SK-N-SH (cell line): ENCODE measurements at regions not wholly inside any gene's neighbourhood (a gene's known extent, or its start where the extent isn't known, plus 50 kb on each side); places are given as distances from the start of the nearest gene placed in this dataset.

Experiments used
- CTCF ChIA-PET: fragments of 300-600, 350-600 bp; formaldehyde crosslinking; extraction: SDS; loops from one replicate; lab custom pipeline; 2021; lab: Yijun Ruan, JAX
- POLR2A ChIA-PET: fragments of 350-600 bp; sonication (Branson Sonifier 250); formaldehyde crosslinking; extraction: SDS; loops from one replicate; lab custom pipeline; 2020; ENCODE audit warnings: antibody characterized with exemption, inconsistent platforms; lab: Yijun Ruan, JAX
- DNase-seq: peaks from one replicate; pipeline ENCODE4 v3.0.0; 2012
- H2AFZ ChIP-seq: fragments of 200-600 bp; sonication (generic); 2 replicates; pipeline ENCODE4 v1.8.1; 2016; ENCODE audit warnings: antibody characterized with exemption, mild to moderate bottlenecking, low read depth
- H3F3A ChIP-seq: fragments of 200-600 bp; sonication (generic); replicated peaks from 2 replicates; pipeline ENCODE3; 2016; ENCODE audit warnings: antibody characterized with exemption, mild to moderate bottlenecking; ENCODE audit not compliant: insufficient read depth
- H3K27ac ChIP-seq, 2 experiments: fragments of 200-500 bp in 1 of 2; fragments of 200-600 bp in 1 of 2; sonication (Bioruptor generic) in 1 of 2; sonication (generic), shearing (Covaris generic) in 1 of 2; 2 replicates each; pipeline versions ENCODE4 v1.5.1 to v1.6.1; 2014 to 2016; ENCODE audit warnings: low read depth in 2 of 2, inconsistent platforms in 1 of 2, low read length in 1 of 2, mild to moderate bottlenecking in 1 of 2, mixed read lengths in 1 of 2
- H3K27me3 ChIP-seq: fragments of 200-600 bp; sonication (generic), shearing (Covaris generic); 2 replicates; pipeline ENCODE4 v1.6.1; 2016; ENCODE audit warnings: mixed run types; ENCODE audit not compliant: insufficient read depth
- H3K36me3 ChIP-seq, 2 experiments: fragments of 200-500 bp in 1 of 2; fragments of 200-600 bp in 1 of 2; sonication (Bioruptor generic) in 1 of 2; sonication (generic) in 1 of 2; replicated peaks in 1 of 2; 2 replicates each; pipeline versions ENCODE3 to v1.5.1; 2014 to 2016; ENCODE audit warnings: low read length in 1 of 2, mild to moderate bottlenecking in 1 of 2; ENCODE audit not compliant: insufficient read depth in 2 of 2, control insufficient read depth in 1 of 2
- H3K4me1 ChIP-seq, 2 experiments: fragments of 200-500 bp in 1 of 2; fragments of 200-600 bp in 1 of 2; sonication (Bioruptor generic) in 1 of 2; sonication (generic), shearing (Covaris generic) in 1 of 2; 2 replicates each; pipeline versions ENCODE4 v1.5.1 to v1.6.1; 2014 to 2016; ENCODE audit warnings: low read depth in 1 of 2, low read length in 1 of 2, mixed run types in 1 of 2; ENCODE audit not compliant: insufficient read depth in 2 of 2, control insufficient read depth in 1 of 2
- H3K4me2 ChIP-seq: fragments of 200-600 bp; sonication (generic), shearing (Covaris generic); 2 replicates; pipeline ENCODE4 v1.6.1; 2017; ENCODE audit warnings: mixed run types
- H3K4me3 ChIP-seq, 2 experiments: fragments of 200-500 bp in 1 of 2; fragments of 200-600 bp in 1 of 2; sonication (Bioruptor generic) in 1 of 2; sonication (generic), shearing (Covaris generic) in 1 of 2; 2 replicates each; pipeline versions ENCODE4 v1.5.1 to v1.8.1; 2014 to 2016; ENCODE audit warnings: low read depth in 2 of 2, inconsistent platforms in 1 of 2, low read length in 1 of 2, mild to moderate bottlenecking in 1 of 2, mixed read lengths in 1 of 2, moderate library complexity in 1 of 2
- H3K79me2 ChIP-seq: fragments of 200-600 bp; sonication (generic); 2 replicates; pipeline ENCODE4 v1.8.1; 2017; ENCODE audit warnings: mild to moderate bottlenecking; ENCODE audit not compliant: insufficient read depth
- H3K9ac ChIP-seq: fragments of 200-600 bp; sonication (generic); 2 replicates; pipeline ENCODE4 v1.6.1; 2017; ENCODE audit warnings: mixed run types
- H3K9me2 ChIP-seq: fragments of 200-600 bp; sonication (generic); 2 replicates; pipeline ENCODE4 v1.6.1; 2017; ENCODE audit warnings: mixed run types
- H3K9me3 ChIP-seq: fragments of 200-600 bp; sonication (generic); 2 replicates; pipeline ENCODE4 v1.6.1; 2017; ENCODE audit warnings: mixed run types, mild to moderate bottlenecking, moderate library complexity
- H4K20me1 ChIP-seq: fragments of 200-600 bp; sonication (generic); 2 replicates; pipeline ENCODE4 v1.6.1; 2017; ENCODE audit warnings: mild to moderate bottlenecking, mixed run types; ENCODE audit not compliant: insufficient read depth
- CTCF ChIP-seq: fragments of 200-600 bp; sonication (generic); IDR thresholded peaks from 2 replicates; pipeline ENCODE4 v1.6.1; 2017; ENCODE audit warnings: antibody characterized with exemption, mild to moderate bottlenecking, moderate library complexity
- ELF1 ChIP-seq: IDR thresholded peaks from 2 replicates; pipeline ENCODE4 v1.4.0; 2012
- EP300 ChIP-seq, 2 experiments: IDR thresholded peaks; 2 replicates each; pipeline versions ENCODE4 v1.4.0 to v1.6.1; 2012; ENCODE audit warnings: borderline replicate concordance in 1 of 2, low read depth in 1 of 2, low read length in 1 of 2
- EZH2phosphoT487 ChIP-seq: fragments of 200-600 bp; sonication (generic); IDR thresholded peaks from 2 replicates; pipeline ENCODE4 v1.6.1; 2017; ENCODE audit warnings: low read depth, mixed run types, mild to moderate bottlenecking, antibody characterized with exemption, moderate library complexity, borderline replicate concordance
- FOXJ3 ChIP-seq: sonication (generic); formaldehyde crosslinking; IDR thresholded peaks from 2 replicates; pipeline ENCODE4 v1.5.1; 2020; ENCODE audit warnings: mild to moderate bottlenecking, missing genetic modification reagents
- FOXM1 ChIP-seq: IDR thresholded peaks from 2 replicates; pipeline ENCODE4 v1.4.0; 2012; ENCODE audit warnings: low read depth, mild to moderate bottlenecking
- GABPA ChIP-seq: IDR thresholded peaks from 2 replicates; pipeline ENCODE4 v1.4.0; 2012; ENCODE audit warnings: low read depth, mild to moderate bottlenecking
- GATA2 ChIP-seq: sonication (generic); formaldehyde crosslinking; IDR thresholded peaks from 2 replicates; pipeline ENCODE4 v1.5.0; 2020; ENCODE audit warnings: mild to moderate bottlenecking, missing genetic modification reagents
- JUND ChIP-seq: IDR thresholded peaks from 2 replicates; pipeline ENCODE4 v1.4.0; 2012
- MEF2A ChIP-seq: IDR thresholded peaks from 2 replicates; pipeline ENCODE4 v1.4.0; 2012; ENCODE audit warnings: low read depth, borderline replicate concordance
- NFIC ChIP-seq: IDR thresholded peaks from 2 replicates; pipeline ENCODE4 v1.4.0; 2012; ENCODE audit warnings: borderline replicate concordance
- PBX3 ChIP-seq: IDR thresholded peaks from 2 replicates; pipeline ENCODE4; 2012
- POLR2AphosphoS5 ChIP-seq: IDR thresholded peaks from 2 replicates; pipeline ENCODE4 v1.6.1; 2012; ENCODE audit warnings: low read depth, low read length
- RCOR1 ChIP-seq: fragments of 150-350 bp; IDR thresholded peaks from 2 replicates; pipeline ENCODE4 v1.6.1; 2017; ENCODE audit warnings: antibody characterized with exemption, low read length
- RXRA ChIP-seq: IDR thresholded peaks from 2 replicates; pipeline ENCODE4 v1.4.0; 2012; ENCODE audit warnings: low read depth, mild to moderate bottlenecking, borderline replicate concordance
- SIN3A ChIP-seq: IDR thresholded peaks from 2 replicates; pipeline ENCODE4 v1.6.1; 2012; ENCODE audit warnings: low read depth, mild to moderate bottlenecking, low read length, moderate library complexity, borderline replicate concordance
- SMC3 ChIP-seq: IDR thresholded peaks from 2 replicates; pipeline ENCODE4 v1.6.1; 2012; ENCODE audit warnings: low read depth, low read length, improper control_type of control experiment
- TAF1 ChIP-seq: IDR thresholded peaks from 2 replicates; pipeline ENCODE4 v1.6.1; 2012; ENCODE audit warnings: low read depth, mild to moderate bottlenecking, low read length, moderate library complexity, borderline replicate concordance
- TEAD4 ChIP-seq: IDR thresholded peaks from 2 replicates; pipeline ENCODE4 v1.4.0; 2012; ENCODE audit warnings: mild to moderate bottlenecking, borderline replicate concordance; ENCODE audit not compliant: insufficient read depth
- ZBTB33 ChIP-seq: IDR thresholded peaks from 2 replicates; pipeline ENCODE4 v1.4.0; 2012; ENCODE audit warnings: low read depth, borderline replicate concordance
- WGBS: methylation state at CpG from one replicate; pipeline ENCODE4 v1.1.6; 2017; ENCODE audit warnings: low lambda C conversion rate; 5-methylcytosine and 5-hydroxymethylcytosine counted together

- no peak overlapping the region for H3K27ac ChIP-seq
- no peaks in the 10 kb centered on the region for H3K27me3 ChIP-seq
- H4K20me1 ChIP-seq = no peaks in the 10 kb centered on the region
- no peak for DNase-seq
- H3F3A ChIP-seq = no peaks in the 10 kb centered on the region
- no peaks in the 10 kb centered on the region for H3K9me2 ChIP-seq
- no peak overlapping the region for H2AFZ ChIP-seq
- no peak overlapping the region for H3K4me3 ChIP-seq
- WGBS = 40% methylated on average over 3 of the region's 3 CpGs
- H3K9ac ChIP-seq = no peak overlapping the region
- TF ChIP-seq EP300 (IDR thresholded peaks at IDR 0.05; ENCODE audit: borderline replicate concordance in 1 of 2, low read depth in 1 of 2, low read length in 1 of 2) (no peak), FOXM1 (no peak)
- no peak overlapping the region for H3K4me2 ChIP-seq
- H3K9me3 ChIP-seq = 0 out of 2 replicates have a peak, but pooled peaks cover 5% of the 10 kb centered on the region
- POLR2A ChIA-PET = no interaction called here
- CTCF ChIA-PET = interaction anchor here (1.0 kb wide), 1 partner anchor 9 kb away, joined by 3 read pairs; no protein-coding TSS in a partner anchor
- H3K4me1 ChIP-seq = no peaks in the 10 kb centered on the region
- H3K79me2 ChIP-seq = no peaks in the 10 kb centered on the region
- H3K36me3 ChIP-seq = no peaks in the 10 kb centered on the region
These were observed 285.3 kb upstream of the ADRA1B start for GRCh38 chr5:159631001-159631400.

GRCh38 chr5:159632866-159633265 lies 283.4 kb upstream of the ADRA1B start:
- 0 out of 2 replicates have a peak, but pooled peaks cover 8% of the 10 kb centered on the region for H3K9me3 ChIP-seq
- H2AFZ ChIP-seq = no peak overlapping the region
- H3K4me2 ChIP-seq = no peak overlapping the region
- H3K36me3 ChIP-seq = no peaks in the 10 kb centered on the region
- 83% methylated on average over 3 of the region's 3 CpGs for WGBS
- no peaks in the 10 kb centered on the region for H3K27me3 ChIP-seq
- H3K27ac ChIP-seq = no peak overlapping the region
- no peak overlapping the region for H3K9ac ChIP-seq
- H3K9me2 ChIP-seq = no peaks in the 10 kb centered on the region
- no peaks in the 10 kb centered on the region for H4K20me1 ChIP-seq
- CTCF ChIA-PET = no interaction called here
- H3F3A ChIP-seq = no peaks in the 10 kb centered on the region
- H3K4me1 ChIP-seq = no peaks in the 10 kb centered on the region
- no peak for DNase-seq
- H3K4me3 ChIP-seq = no peak overlapping the region
- TF ChIP-seq RXRA = no peak
- no peaks in the 10 kb centered on the region for H3K79me2 ChIP-seq
- POLR2A ChIA-PET = no interaction called here

- H3K27ac ChIP-seq = no peak overlapping the region
- CTCF ChIA-PET = no interaction called here
- TF ChIP-seq RCOR1 (no peak), CTCF (no peak), EZH2phosphoT487 (no peak), ELF1 (no peak), NFIC (no peak), JUND (no peak), ZBTB33 (no peak), GABPA (no peak), SMC3 (no peak), TEAD4 (no peak), PBX3 (no peak), TAF1 (no peak), RXRA (no peak), FOXJ3 (CRISPR knock-in tag) (no peak), FOXM1 (no peak), POLR2AphosphoS5 (no peak), MEF2A (no peak), SIN3A (no peak), GATA2 (CRISPR knock-in tag) (no peak)
These were observed 277.8 kb upstream of the ADRA1B start for GRCh38 chr5:159638481-159638880.

More at GRCh38 chr5:159638481-159638880, 277.8 kb upstream of the ADRA1B start:
- Histone ChIP-seq H3K36me3 (no peaks in the 10 kb centered on the region), H3K27me3 (no peaks in the 10 kb centered on the region), H3K4me1 (no peaks in the 10 kb centered on the region), H4K20me1 (no peaks in the 10 kb centered on the region), H3F3A (no peaks in the 10 kb centered on the region), H3K4me3 (no peak overlapping the region), H3K79me2 (no peaks in the 10 kb centered on the region), H2AFZ (no peak overlapping the region), H3K4me2 (no peak overlapping the region), H3K9ac (no peak overlapping the region), H3K9me2 (no peaks in the 10 kb centered on the region), H3K9me3 (0 out of 2 replicates have a peak, but pooled peaks cover 8% of the 10 kb centered on the region)
- no peak for DNase-seq
- POLR2A ChIA-PET = no interaction called here
